ENCODE measurements at regions not wholly inside any gene's neighbourhood (a gene's known extent, or its start where the extent isn't known, plus 50 kb on each side); places are given as distances from the start of the nearest gene placed in this dataset.
"Not testable (repeated sequence)": the region's sequence is repeated elsewhere in the genome, so short reads cannot be mapped to it uniquely, and the experiment has no call there.

- Mint-ChIP-seq H3K4me3 (no peak overlapping the region), H3K36me3 (ENCODE audit: insufficient read depth in 2 of 2) (no peaks in the 10 kb centered on the region), H3K4me1 (ENCODE audit: low read depth) (no peaks in the 10 kb centered on the region), H3K27me3 (ENCODE audit: low read depth) (peaks cover 1% of the 10 kb centered on the region), H3K27ac (no peak overlapping the region), H3K9me3 (peaks cover 0 to 2% of the 10 kb centered on the region in 2 donors)
- ATAC-seq (replicated peaks in 1 of 2) (no peak), DNase-seq (no peak)
Measured at GRCh38 chr14:55832122-55832911, 252.3 kb downstream of the KTN1 start.

GRCh38 chr14:55832974-55833373 is 253.0 kb downstream of the KTN1 start:
- Mint-ChIP-seq H3K36me3 (ENCODE audit: insufficient read depth in 2 of 2) (no peaks in the 10 kb centered on the region), H3K27me3 (ENCODE audit: low read depth) (no peaks in the 10 kb centered on the region), H3K4me3 (no peak overlapping the region), H3K9me3 (peaks cover 0 to 2% of the 10 kb centered on the region in 2 donors), H3K27ac (no peak overlapping the region), H3K4me1 (ENCODE audit: low read depth) (no peaks in the 10 kb centered on the region)
- ATAC-seq (replicated peaks in 1 of 2) (no peak), DNase-seq (no peak)

GRCh38 chr14:55834390-55834789 is 254.4 kb downstream of the KTN1 start:
- peak in 1 of 2 donors; percentile 44 for ATAC-seq (replicated peaks in 1 of 2)
- H3K27me3 Mint-ChIP-seq (ENCODE audit: low read depth): no peaks in the 10 kb centered on the region
- H3K27ac Mint-ChIP-seq: no peak overlapping the region
- no peaks in the 10 kb centered on the region for H3K36me3 Mint-ChIP-seq (ENCODE audit: insufficient read depth in 2 of 2)
- H3K4me3 Mint-ChIP-seq: no peak overlapping the region
- H3K9me3 Mint-ChIP-seq: no peaks in the 10 kb centered on the region
- H3K4me1 Mint-ChIP-seq (ENCODE audit: low read depth): no peaks in the 10 kb centered on the region
- DNase-seq: no peak

- Mint-ChIP-seq H3K4me1 (ENCODE audit: low read depth) (no peaks in the 10 kb centered on the region), H3K9me3 (no peaks in the 10 kb centered on the region), H3K4me3 (no peak overlapping the region), H3K36me3 (ENCODE audit: insufficient read depth in 2 of 2) (no peaks in the 10 kb centered on the region), H3K27me3 (ENCODE audit: low read depth) (no peaks in the 10 kb centered on the region), H3K27ac (no peak overlapping the region)
- DNase-seq (no peak), ATAC-seq (replicated peaks in 1 of 2) (no peak)
Measured at GRCh38 chr14:55835985-55836384, 256.0 kb downstream of the KTN1 start.

GRCh38 chr14:55837467-55837866 is 257.5 kb downstream of the KTN1 start:
- Mint-ChIP-seq H3K36me3 (ENCODE audit: insufficient read depth in 2 of 2) (no peaks in the 10 kb centered on the region), H3K4me1 (ENCODE audit: low read depth) (no peaks in the 10 kb centered on the region), H3K9me3 (no peaks in the 10 kb centered on the region), H3K4me3 (no peak overlapping the region), H3K27me3 (ENCODE audit: low read depth) (no peaks in the 10 kb centered on the region), H3K27ac (no peak overlapping the region)
- DNase-seq (no peak), ATAC-seq (replicated peaks in 1 of 2) (no peak)

GRCh38 chr14:55838529-55839052 is 258.6 kb downstream of the KTN1 start:
- H3K4me1 Mint-ChIP-seq (ENCODE audit: low read depth): no peaks in the 10 kb centered on the region

DNA sequence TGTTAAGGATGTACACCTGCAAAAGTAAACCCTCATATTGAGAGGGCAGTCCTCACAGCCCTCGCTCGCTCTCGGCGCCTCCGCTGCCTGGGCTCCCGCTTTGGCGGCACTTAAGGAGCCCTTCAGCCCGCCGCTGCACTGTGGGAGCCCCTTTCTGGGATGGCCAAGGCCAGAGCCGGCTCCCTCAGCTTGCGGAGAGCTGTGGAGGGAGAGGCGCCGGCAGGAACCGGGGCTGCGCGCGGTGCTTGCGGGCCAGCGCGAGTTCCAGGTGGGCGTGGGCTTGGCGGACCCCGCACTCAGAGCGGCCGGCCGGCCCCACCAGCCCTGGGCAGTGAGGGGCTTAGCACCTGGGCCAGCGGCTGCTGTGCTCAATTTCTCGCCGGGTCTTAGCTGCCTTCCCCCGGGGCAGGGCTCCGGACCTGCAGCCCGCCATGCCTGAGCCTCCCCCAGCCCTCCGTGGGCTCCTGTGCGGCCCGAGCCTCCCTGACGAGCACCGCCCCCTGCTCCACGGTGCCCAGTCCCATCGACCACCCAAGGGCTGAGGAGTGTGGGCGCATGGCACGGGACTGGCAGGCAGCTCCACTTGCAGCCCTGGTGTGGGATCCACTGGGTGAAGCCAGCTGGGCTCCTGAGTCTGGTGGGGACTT is 259.4 kb downstream of the KTN1 start:
- H3K27me3 Mint-ChIP-seq (ENCODE audit: low read depth); H3K9me3 Mint-ChIP-seq; H3K4me1 Mint-ChIP-seq (ENCODE audit: low read depth); H3K36me3 Mint-ChIP-seq (ENCODE audit: insufficient read depth in 2 of 2); ATAC-seq (replicated peaks in 1 of 2); DNase-seq; H3K27ac Mint-ChIP-seq; H3K4me3 Mint-ChIP-seq: not testable (repeated sequence)

More at GRCh38 chr14:55838529-55839052, 258.6 kb downstream of the KTN1 start:
- no peak for ATAC-seq (replicated peaks in 1 of 2)
- Mint-ChIP-seq H3K4me3 (no peak overlapping the region), H3K9me3 (no peaks in the 10 kb centered on the region), H3K27me3 (ENCODE audit: low read depth) (no peaks in the 10 kb centered on the region), H3K27ac (peak overlapping the region; percentile 53), H3K36me3 (ENCODE audit: insufficient read depth in 2 of 2) (no peaks in the 10 kb centered on the region)
- DNase-seq: no peak

GRCh38 chr14:55840821-55841220 is 260.8 kb downstream of the KTN1 start:
- H3K27me3 Mint-ChIP-seq (ENCODE audit: low read depth): no peaks in the 10 kb centered on the region

DNA sequence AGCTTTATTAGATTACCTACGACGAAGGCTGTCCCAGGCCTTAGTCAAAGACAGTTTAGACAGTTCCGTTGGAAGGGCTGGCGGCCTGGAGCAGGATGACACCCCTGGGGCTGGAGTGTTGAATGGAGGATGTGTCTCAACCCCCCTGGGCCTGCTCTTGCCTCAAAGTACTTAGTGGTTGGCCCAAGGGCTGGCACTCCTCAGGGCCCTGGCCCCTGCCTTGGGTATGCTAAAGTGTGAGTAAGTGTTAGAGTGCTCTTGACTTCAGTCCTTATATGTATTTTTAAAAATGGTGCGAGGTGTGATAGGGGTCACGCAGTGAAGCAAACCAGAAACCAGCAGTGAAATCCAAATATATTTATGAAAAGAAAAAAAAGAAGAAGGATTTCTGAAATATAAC is 261.6 kb downstream of the KTN1 start:
- ATAC-seq (replicated peaks in 1 of 2) (no peak), DNase-seq (no peak)
- H3K4me3 Mint-ChIP-seq: no peak overlapping the region
- no peaks in the 10 kb centered on the region for H3K4me1 Mint-ChIP-seq (ENCODE audit: low read depth)
- H3K36me3 Mint-ChIP-seq (ENCODE audit: insufficient read depth in 2 of 2): no peaks in the 10 kb centered on the region
- no peaks in the 10 kb centered on the region for H3K27me3 Mint-ChIP-seq (ENCODE audit: low read depth)
- no peak overlapping the region for H3K27ac Mint-ChIP-seq
- H3K9me3 Mint-ChIP-seq: no peaks in the 10 kb centered on the region

More at GRCh38 chr14:55840821-55841220, 260.8 kb downstream of the KTN1 start:
- H3K4me1 Mint-ChIP-seq (ENCODE audit: low read depth): no peaks in the 10 kb centered on the region
- H3K4me3 Mint-ChIP-seq: no peak overlapping the region
- ATAC-seq (replicated peaks in 1 of 2): no peak
- no peak overlapping the region for H3K27ac Mint-ChIP-seq
- DNase-seq: no peak
- H3K9me3 Mint-ChIP-seq: no peaks in the 10 kb centered on the region
- no peaks in the 10 kb centered on the region for H3K36me3 Mint-ChIP-seq (ENCODE audit: insufficient read depth in 2 of 2)

DNA sequence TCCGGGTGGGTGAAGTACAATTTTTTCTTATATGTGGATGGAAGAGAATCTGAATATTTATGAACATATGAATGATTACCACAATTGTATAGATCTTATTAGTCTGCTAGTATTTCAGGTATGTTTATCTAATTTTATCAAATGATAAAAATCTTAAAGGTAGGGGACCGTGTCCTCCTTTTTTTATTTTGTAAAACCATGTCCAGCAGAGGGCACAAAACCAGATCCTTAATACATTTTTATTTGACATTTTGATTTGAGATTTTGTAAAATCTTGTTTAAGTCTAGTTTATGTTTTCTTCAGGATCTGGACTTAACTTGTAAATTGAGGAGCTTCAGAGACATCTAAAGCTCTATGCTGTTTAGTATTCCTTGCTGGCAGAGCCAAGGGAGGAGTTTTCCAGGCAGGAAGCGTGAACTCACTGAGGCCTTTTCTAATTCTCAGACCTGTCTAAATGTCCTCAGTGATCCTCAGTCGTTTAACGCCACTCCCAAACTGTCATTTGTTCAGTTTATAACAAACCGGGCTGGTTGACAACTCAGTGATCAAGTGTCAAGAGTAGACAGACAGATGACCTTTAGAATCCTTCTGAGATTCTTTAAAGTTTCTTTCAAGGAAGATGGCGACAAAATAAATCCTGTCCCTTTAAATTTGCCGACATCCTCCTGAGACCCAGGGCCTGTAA is 263.9 kb downstream of the KTN1 start:
- H3K9me3 Mint-ChIP-seq: no peaks in the 10 kb centered on the region
- no peak for DNase-seq
- H3K4me3 Mint-ChIP-seq: no peak overlapping the region
- ATAC-seq (replicated peaks in 1 of 2): no peak
- H3K4me1 Mint-ChIP-seq (ENCODE audit: low read depth): peaks cover 11% of the 10 kb centered on the region
- H3K27me3 Mint-ChIP-seq (ENCODE audit: low read depth): peaks cover 6% of the 10 kb centered on the region
- H3K27ac Mint-ChIP-seq: no peak overlapping the region
- no peaks in the 10 kb centered on the region for H3K36me3 Mint-ChIP-seq (ENCODE audit: insufficient read depth in 2 of 2)

GRCh38 chr14:55845963-55846825 is 266.2 kb downstream of the KTN1 start:
- Mint-ChIP-seq H3K36me3 (ENCODE audit: insufficient read depth in 2 of 2) (no peaks in the 10 kb centered on the region), H3K9me3 (no peaks in the 10 kb centered on the region), H3K27me3 (ENCODE audit: low read depth) (peaks cover 6% of the 10 kb centered on the region), H3K27ac (no peak overlapping the region), H3K4me3 (no peak overlapping the region), H3K4me1 (ENCODE audit: low read depth) (peaks cover 11% of the 10 kb centered on the region)
- no peak for DNase-seq
- ATAC-seq (replicated peaks in 1 of 2): no peak

DNA sequence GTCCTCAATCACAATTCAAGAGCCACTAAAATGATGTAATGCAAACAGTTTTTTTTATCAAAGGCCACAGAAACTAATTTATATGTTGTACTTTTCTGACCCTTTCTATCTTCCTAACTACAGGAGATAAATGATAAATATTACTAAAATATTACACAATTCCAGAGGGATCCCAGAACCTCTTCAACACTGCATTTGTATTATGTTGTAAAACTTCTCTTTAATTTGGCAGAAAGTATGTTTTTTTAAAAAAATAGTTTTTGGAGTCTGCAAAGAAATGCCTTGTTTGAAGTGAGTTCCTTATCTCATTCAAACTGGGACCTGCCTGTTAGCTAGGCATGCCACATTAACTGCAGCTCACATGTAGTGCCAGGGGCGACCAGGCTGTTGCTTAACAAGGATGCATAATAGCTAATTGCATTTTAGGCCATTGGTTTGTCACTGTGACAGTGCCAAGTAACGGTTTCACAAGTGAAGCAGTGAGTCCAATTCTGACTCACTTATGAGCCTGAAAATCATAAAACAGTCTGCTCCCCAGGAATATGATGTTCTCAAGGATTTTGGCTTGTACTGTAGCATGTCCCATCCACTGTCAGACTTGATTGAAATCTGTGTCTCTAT is 266.9 kb downstream of the KTN1 start:
- H3K4me3 Mint-ChIP-seq: no peak overlapping the region
- no peaks in the 10 kb centered on the region for H3K36me3 Mint-ChIP-seq (ENCODE audit: insufficient read depth in 2 of 2)
- H3K27me3 Mint-ChIP-seq (ENCODE audit: low read depth): peaks cover 6% of the 10 kb centered on the region
- no peak overlapping the region for H3K27ac Mint-ChIP-seq
- DNase-seq (no peak), ATAC-seq (replicated peaks in 1 of 2) (no peak)
- H3K9me3 Mint-ChIP-seq: no peaks in the 10 kb centered on the region
- peaks cover 11% of the 10 kb centered on the region for H3K4me1 Mint-ChIP-seq (ENCODE audit: low read depth)

Data from activated T-cell treated with anti-CD3 and anti-CD28 coated beads, Interleukin-2, amount 50 U/mL, for 72 hours (primary cell).